DMS79 (cell line): ENCODE measurements at regions not wholly inside any gene's neighbourhood (a gene's known extent, or its start where the extent isn't known, plus 50 kb on each side); places are given as distances from the start of the nearest gene placed in this dataset.
"Not testable (repeated sequence)": the region's sequence is repeated elsewhere in the genome, so short reads cannot be mapped to it uniquely, and the experiment has no call there.

Experiments used
- DNase-seq: peaks from one replicate; lab custom pipeline; 2025; lab: John Stamatoyannopoulos, UW

DNA sequence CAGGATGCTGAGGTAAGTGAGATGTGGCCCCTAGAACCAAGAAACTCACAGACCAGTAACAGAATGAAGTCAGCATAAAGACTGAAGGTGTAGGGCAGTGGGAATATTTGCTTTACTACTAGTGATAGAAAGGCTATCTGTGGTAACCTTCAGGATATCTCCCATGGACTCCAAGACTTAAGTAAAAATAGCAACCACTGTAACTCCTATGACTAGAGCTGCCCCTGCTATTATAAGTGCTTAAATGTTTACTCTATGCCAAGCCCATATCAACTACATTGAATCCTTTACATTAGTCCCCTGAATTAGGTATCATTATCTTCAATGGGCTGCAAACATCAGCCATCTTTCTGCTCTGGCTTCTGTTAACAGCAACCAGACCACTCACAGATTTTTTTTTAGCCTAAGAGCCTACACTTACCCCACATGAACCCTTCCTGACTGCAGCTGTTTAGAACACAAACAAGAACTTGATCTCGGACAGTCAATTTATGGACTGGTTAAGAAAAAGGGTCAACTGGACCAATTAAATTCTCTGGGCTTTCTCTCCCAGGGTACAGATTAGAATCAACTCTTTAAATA is 335.1 kb upstream of the API5 start:
- DNase-seq, result no peak

GRCh38 chr11:42992594-42992993 is 319.2 kb upstream of the API5 start:
- no peak for DNase-seq

GRCh38 chr11:42996421-42997307 is 315.1 kb upstream of the API5 start:
- DNase-seq, result peak; percentile 0

GRCh38 chr11:43004879-43005278 is 306.9 kb upstream of the API5 start:
- DNase-seq, result not testable (repeated sequence)

DNA sequence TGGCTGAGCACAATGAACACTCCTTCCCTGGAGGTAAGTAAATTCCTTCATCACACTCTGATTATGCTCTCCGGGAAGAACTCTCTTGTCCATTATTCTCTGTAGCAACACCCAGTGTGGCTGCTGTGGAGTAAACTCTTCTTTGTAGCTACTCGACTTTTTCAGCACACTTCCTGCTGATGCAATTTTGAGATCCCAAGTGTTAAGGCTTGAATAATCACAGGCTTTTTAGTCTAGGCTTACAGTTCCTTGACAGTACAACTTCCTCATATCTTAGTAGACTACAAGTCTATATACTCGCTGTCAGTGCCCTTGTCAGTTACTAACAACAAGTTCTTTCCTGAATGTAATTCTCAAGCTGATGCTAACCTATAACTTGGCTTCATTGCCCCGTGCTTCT is 301.8 kb upstream of the API5 start:
- DNase-seq, result no peak

DNA sequence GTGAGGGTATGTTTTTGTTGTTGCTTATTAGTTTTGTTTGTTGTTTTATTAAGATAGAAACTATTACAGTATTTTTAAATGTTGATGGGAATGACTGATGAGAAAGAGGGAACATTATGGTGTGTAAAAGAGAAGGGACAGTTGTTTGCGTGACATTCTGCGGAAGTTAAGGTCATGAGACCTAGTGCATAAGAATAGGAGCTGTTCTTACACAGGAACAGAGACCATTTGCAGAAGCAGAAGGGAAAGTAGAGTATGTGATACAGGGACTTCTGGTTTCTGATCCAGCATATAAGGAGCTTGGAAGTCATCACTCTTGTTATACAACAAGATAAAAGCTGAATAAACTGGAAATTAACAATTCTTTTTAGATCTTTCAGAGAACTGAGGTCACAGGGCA is 299.2 kb upstream of the API5 start:
- no peak for DNase-seq

DNA sequence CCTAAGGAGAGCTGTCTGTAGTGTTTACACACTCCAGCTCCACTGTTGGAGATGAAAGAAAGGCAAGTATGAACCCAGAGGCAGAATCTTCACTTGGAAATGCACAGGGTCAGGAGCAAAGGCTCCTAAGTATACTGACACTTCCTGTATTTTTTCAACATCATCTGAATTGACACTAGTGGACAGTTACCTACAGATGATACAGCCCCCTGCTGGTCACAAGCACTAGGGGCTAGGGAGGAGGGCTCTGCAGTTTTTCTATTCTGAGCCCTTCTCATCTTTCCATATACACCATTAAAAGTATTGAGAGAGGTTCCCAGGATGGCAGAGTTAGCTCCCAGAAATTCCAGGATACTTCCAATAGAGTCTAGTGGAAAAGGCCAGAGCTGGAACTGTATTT is 290.3 kb upstream of the API5 start:
- no peak for DNase-seq

DNA sequence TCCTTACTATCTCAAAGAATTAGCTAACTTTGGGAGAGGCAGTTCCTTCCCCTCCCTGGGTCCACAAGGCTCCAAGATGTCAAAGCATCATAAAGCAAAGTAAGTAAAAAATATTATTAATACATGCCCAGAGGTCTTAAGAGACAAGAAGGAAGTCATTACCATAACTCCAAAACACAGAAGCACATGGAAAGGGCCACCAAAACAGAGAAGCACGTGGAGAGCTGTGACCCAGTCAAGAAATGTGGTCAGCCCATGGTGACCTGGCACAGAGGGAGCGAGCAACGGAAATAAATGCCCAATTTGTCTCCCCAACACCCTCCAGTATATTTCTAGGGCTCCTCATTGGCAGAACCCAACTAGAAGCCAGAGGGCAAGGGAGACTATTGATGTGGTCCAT is 277.5 kb upstream of the API5 start:
- DNase-seq, result no peak

DNA sequence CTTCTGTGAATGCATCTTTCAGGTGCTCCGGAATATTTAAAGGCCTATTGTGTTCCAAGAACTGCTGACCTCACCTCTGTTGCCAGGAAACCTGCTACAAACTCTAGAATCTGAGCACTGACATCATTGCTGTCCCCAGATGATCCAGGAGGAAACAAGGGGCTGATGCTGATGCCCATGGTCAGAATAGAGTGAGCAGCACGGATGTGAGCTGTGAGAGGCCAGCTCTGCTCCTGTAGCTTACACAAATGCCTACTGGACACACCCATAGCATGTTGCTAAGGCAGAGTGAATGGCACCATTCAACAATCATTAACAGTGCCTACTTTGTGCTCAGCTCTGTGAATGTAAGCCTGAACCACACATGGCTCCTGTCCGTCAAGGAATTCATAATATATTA is 276.7 kb upstream of the API5 start:
- DNase-seq, result no peak

DNA sequence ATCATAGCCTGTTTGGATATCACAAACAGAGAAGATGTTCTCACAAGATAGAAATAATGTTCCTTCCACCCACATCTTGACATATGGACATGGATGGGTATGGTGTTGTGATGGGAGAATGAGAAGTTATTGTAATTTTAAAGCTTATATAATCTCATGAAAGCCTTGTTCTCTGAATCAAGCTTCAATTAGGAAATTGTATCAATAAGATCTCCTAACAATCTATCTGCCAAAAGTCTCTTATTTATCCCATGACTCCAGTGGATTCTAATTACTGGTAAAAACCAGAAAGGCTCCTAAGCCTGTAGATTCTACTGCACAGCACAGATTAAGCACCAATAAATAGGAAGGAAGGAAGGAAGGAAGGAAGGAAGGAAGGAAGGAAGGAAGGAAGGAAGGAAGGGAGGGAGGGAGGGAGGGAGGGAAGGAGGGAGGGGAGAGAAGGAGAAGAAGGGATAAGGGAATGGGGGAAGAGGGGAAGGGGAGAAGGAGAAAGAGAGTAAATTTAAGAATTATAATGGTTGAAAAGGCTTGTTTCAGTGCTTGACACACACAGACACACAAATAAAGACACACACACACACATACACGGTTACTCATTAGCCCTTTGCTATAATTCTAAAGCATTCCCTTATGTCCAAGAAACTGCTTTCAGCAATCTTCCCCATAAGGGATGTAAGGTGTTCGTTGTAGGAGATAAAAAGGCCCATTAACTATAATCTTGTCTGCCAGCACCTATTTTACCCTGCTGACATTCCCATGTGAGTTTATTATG is 258.0 kb upstream of the API5 start:
- no peak for DNase-seq

DNA sequence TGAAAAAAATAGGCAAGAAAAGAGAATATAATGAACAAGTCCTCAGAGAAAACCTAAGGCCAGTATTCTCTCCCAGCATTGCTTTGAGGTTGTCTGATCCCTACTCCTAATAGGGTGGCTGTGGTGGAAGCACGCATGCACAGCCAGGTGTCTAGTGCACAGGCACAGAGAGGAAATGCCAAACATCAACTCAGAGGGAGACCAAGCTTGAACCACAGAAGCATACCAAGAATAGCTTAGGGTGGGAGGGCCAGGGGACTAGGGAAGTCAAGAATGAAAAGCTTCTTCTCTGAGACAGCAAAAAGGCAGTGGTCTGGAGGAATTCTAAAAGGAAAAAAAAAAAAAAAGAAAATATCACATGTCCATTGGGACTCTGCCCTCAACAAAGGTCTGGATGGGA is 244.1 kb upstream of the API5 start:
- no peak for DNase-seq

DNA sequence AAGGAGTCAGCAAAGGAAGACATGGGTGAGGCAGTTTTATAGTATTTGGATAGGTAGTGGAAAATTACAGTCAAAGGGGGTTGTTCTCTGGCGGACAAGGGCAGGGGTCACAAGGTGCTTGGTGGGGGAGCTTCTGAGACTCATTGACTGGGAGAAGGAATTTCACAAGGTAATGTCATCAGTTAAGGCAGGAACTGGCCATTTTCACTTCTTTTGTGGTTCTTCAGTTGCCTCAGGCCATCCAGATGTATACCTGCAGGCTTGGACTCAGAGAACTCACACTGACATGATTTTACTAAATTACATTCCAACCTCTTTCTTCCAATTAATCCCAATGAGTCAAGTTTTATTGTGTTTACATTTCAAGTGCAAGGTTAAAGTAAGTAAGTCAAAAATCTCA is 240.5 kb upstream of the API5 start:
- no peak for DNase-seq

DNA sequence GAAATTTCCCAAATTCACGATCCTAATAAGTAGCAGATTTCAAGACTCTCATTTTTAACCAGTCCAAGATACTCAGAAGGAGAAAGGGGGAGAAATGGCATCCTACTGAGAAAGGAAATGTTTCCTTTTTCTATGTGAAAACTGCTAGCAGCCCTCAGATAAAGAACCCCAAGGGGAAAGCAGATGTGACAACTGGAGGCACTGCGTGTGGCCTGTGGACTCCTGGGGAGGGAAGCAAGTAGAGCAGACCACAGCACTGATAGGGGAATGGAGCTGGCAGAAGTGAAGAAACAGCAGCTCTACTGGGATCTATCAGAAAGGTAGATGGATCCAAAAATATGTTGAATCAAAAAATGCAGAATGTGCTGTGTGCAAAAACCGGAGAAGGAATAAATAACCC is 239.7 kb upstream of the API5 start:
- DNase-seq, result no peak

- no peak for DNase-seq
Measured at GRCh38 chr11:43072911-43073310, 238.9 kb upstream of the API5 start.

DNA sequence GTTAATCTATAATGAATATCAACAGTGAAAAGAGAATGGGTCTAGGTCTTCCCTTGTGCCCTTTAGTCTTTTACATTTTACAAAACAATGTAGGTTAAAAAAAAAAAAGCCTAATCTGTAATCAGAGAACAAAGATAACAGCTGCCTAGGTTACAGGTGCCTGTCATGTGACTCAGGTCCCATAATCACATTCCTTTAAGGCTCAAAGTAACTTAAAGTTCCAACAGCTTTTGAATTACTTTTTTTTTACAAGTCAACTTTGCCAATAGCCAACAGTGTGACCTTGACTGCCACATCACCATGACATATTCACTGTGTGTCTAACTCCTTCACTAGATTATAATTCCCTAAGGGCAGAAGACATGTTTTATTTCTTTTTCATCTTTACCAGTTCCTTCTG is 237.0 kb upstream of the API5 start:
- DNase-seq, result no peak

DNA sequence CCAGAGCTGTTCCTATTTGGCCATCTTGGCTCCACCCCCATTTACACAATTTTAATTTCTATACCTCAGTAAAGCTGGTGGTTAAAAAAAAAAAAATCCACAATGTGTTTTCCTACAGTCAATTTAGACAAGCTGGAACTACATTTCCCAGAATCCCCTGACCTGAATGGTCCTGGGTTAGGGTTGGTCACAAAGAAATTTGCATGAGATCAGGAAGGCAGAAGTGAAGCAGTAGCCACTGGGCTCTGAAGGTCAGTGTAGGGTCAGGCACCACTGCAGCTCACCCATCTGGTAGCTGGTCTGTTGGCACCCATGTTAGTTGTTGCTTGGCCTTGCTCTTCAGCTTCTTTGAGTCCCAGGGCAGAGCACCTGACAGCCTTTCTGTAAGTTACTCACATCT is 210.7 kb upstream of the API5 start:
- DNase-seq, result no peak

- no peak for DNase-seq
Measured at GRCh38 chr11:43116071-43116470, 195.7 kb upstream of the API5 start.

- no peak for DNase-seq
Measured at GRCh38 chr11:43119275-43119970, 192.4 kb upstream of the API5 start.

DNA sequence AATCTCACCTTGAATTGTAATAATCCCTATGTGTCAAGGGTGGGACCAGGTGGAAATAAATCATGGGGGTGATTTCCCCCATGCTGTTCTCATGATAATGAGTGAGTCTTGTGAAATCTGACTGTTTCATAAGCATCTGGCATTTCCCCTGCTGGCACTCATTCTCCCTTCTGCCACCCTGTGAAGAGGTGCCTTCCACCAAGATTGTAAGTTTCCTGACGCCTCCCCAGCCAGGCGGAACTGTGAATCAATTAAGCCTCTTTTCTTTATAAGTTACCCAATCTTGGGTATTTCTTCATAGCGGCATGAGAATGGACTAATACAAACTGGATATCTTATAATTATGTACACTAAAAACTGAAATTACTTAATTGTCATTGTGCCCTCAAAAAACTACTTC is 189.2 kb upstream of the API5 start:
- no peak for DNase-seq

GRCh38 chr11:43123443-43123842 is 188.4 kb upstream of the API5 start:
- DNase-seq, result no peak

DNA sequence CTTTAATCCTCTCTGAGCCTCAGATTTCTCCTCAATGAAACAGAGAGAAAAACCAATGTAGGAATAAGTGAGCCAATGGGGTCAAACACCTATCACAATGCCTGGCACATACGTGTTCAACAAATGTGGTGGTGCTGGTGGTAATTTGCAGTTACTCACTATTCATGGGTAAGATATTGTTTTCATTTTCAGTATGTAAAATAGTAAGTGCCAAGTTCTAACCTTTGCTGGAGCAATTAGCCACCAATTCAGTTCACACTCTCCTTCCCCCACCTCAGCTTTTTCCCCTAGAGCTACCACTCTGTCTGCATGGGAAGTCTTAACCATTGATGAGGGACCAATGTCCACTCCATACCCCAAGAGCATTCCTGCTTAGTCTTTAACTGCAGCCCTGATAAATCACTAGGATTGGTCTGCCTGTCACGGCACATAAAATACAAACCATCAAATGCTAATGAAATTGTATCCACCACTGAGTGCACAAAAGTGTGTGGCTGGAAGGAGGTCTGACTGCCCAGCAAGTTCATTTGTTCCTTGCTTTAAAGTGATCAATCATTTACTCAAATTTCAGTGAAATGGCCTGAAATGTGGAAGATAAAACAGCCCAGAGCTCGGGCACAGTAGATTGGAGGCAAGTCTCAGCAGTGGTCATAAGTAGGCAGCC is 187.4 kb upstream of the API5 start:
- no peak for DNase-seq

GRCh38 chr11:43129329-43129728 is 182.5 kb upstream of the API5 start:
- no peak for DNase-seq
